WTC11 (cell line): ENCODE measurements at regions not wholly inside any gene's neighbourhood (a gene's known extent, or its start where the extent isn't known, plus 50 kb on each side); places are given as distances from the start of the nearest gene placed in this dataset.
A peak's percentile ranks its signal among the peaks of the same experiment; 100 is the strongest.

Source experiments
- ATAC-seq: fragments of 200-7000 bp; cut with Tn5 transposase; 2 replicates; pipeline ENCODE4 v1.10.0; 2021; ENCODE audit warnings: mild to moderate bottlenecking, moderate library complexity
- CTCF ChIA-PET: fragments of 300-600 bp; sonication (Branson Sonifier 250); formaldehyde crosslinking; loops from one replicate; lab custom pipeline; 2021; ENCODE audit warnings: antibody characterized with exemption; lab: Charles Lee
- POLR2A ChIA-PET: fragments of 350-600 bp; sonication (Branson Sonifier 250); formaldehyde crosslinking; loops from one replicate; lab custom pipeline; 2021; ENCODE audit warnings: antibody characterized with exemption; lab: Charles Lee
- DNase-seq: peaks from one replicate; pipeline ENCODE4 v3.0.0; 2021; ENCODE audit warnings: low spot score
- H3K27ac Mint-ChIP-seq: 2 replicates; pipeline ENCODE4 v1.8.0; 2021; ENCODE audit warnings: mixed read lengths
- H3K27me3 Mint-ChIP-seq: 2 replicates; pipeline ENCODE4 v1.8.0; 2021; ENCODE audit warnings: low read depth, mild to moderate bottlenecking, moderate library complexity, mixed read lengths
- H3K36me3 Mint-ChIP-seq: 2 replicates; pipeline ENCODE4 v1.8.0; 2021; ENCODE audit warnings: mixed read lengths
- H3K4me1 Mint-ChIP-seq: 2 replicates; pipeline ENCODE4 v1.8.0; 2022; ENCODE audit warnings: mixed read lengths
- H3K4me3 Mint-ChIP-seq: 2 replicates; pipeline ENCODE4 v1.8.0; 2021; ENCODE audit warnings: mild to moderate bottlenecking, moderate library complexity, mixed read lengths
- H3K9me3 Mint-ChIP-seq: 2 replicates; pipeline ENCODE4 v1.8.0; 2021; ENCODE audit warnings: mixed read lengths
- AR ChIP-seq: fragments of 250-450 bp; sonication (Bioruptor Pico); IDR thresholded peaks from 2 replicates; pipeline ENCODE4 v1.9.0; 2021; ENCODE audit warnings: mild to moderate bottlenecking
- ATF2 ChIP-seq: sonication (generic); formaldehyde crosslinking; IDR thresholded peaks from 2 replicates; pipeline ENCODE4 v1.8.1; 2022; ENCODE audit warnings: low read depth, missing genetic modification reagents, borderline replicate concordance
- E2F1 ChIP-seq: sonication (generic); formaldehyde crosslinking; IDR thresholded peaks from 2 replicates; pipeline ENCODE4 v1.8.0; 2022; ENCODE audit warnings: mild to moderate bottlenecking, missing genetic modification reagents
- ELF4 ChIP-seq: sonication (generic); formaldehyde crosslinking; IDR thresholded peaks from 2 replicates; pipeline ENCODE4 v1.8.1; 2022; ENCODE audit warnings: low read depth, mild to moderate bottlenecking, moderate library complexity, missing genetic modification reagents
- ETV6 ChIP-seq: sonication (generic); formaldehyde crosslinking; IDR thresholded peaks from 2 replicates; pipeline ENCODE4 v1.8.1; 2022; ENCODE audit warnings: mild to moderate bottlenecking, missing genetic modification reagents
- FOXP1 ChIP-seq: sonication (generic); formaldehyde crosslinking; IDR thresholded peaks from 2 replicates; pipeline ENCODE4 v1.8.0; 2022; ENCODE audit warnings: missing genetic modification reagents, mild to moderate bottlenecking, moderate library complexity, borderline replicate concordance
- HMGA2 ChIP-seq: fragments of 250-450 bp; sonication (Bioruptor Pico); IDR thresholded peaks from 2 replicates; pipeline ENCODE4 v1.4.0; 2021; ENCODE audit warnings: mild to moderate bottlenecking, moderate library complexity
- IRF1 ChIP-seq: sonication (generic); formaldehyde crosslinking; IDR thresholded peaks from 2 replicates; pipeline ENCODE4 v1.8.0; 2023; ENCODE audit warnings: missing genetic modification reagents
- IRF2 ChIP-seq: sonication (generic); formaldehyde crosslinking; IDR thresholded peaks from 2 replicates; pipeline ENCODE4 v1.8.0; 2022; ENCODE audit warnings: low read depth, missing genetic modification reagents, borderline replicate concordance
- MXD4 ChIP-seq: fragments of 250-450 bp; sonication (Bioruptor Pico); IDR thresholded peaks from 2 replicates; pipeline ENCODE4 v1.8.0; 2021; ENCODE audit warnings: mild to moderate bottlenecking, moderate library complexity, borderline replicate concordance
- NFE2L1 ChIP-seq: sonication (generic); formaldehyde crosslinking; IDR thresholded peaks from 2 replicates; pipeline ENCODE4 v1.8.1; 2023; ENCODE audit warnings: missing genetic modification reagents
- RELA ChIP-seq: sonication (generic); formaldehyde crosslinking; IDR thresholded peaks from 2 replicates; pipeline ENCODE4 v1.8.1; 2022; ENCODE audit warnings: missing genetic modification reagents, mild to moderate bottlenecking, borderline replicate concordance
- SOX15 ChIP-seq: fragments of 250-450 bp; sonication (Bioruptor Pico); IDR thresholded peaks from 2 replicates; pipeline ENCODE4 v1.9.0; 2021; ENCODE audit warnings: mild to moderate bottlenecking
- SP1 ChIP-seq: sonication (generic); formaldehyde crosslinking; conservative IDR thresholded peaks from 2 replicates; pipeline ENCODE4 v1.8.1; 2022; ENCODE audit warnings: missing genetic modification reagents
- TCF7 ChIP-seq: sonication (generic); formaldehyde crosslinking; IDR thresholded peaks from 2 replicates; pipeline ENCODE4 v1.8.0; 2022; ENCODE audit warnings: mild to moderate bottlenecking, low read depth, missing genetic modification reagents, moderate library complexity
- TEAD1 ChIP-seq: sonication (generic); formaldehyde crosslinking; IDR thresholded peaks from 2 replicates; pipeline ENCODE4 v1.8.0; 2022; ENCODE audit warnings: mild to moderate bottlenecking, missing genetic modification reagents
- ZBTB21 ChIP-seq: sonication (generic); formaldehyde crosslinking; IDR thresholded peaks from 2 replicates; pipeline ENCODE4 v1.8.1; 2023; ENCODE audit warnings: mild to moderate bottlenecking, missing genetic modification reagents, borderline replicate concordance
- ZNF138 ChIP-seq: sonication (generic); formaldehyde crosslinking; conservative IDR thresholded peaks from 2 replicates; pipeline ENCODE4 v1.8.1; 2022; ENCODE audit warnings: mild to moderate bottlenecking, moderate library complexity, missing genetic modification reagents
- ZNF232 ChIP-seq: sonication (generic); formaldehyde crosslinking; IDR thresholded peaks from 2 replicates; pipeline ENCODE4 v1.8.0; 2022; ENCODE audit warnings: mild to moderate bottlenecking, missing genetic modification reagents
- ZNF416 ChIP-seq: fragments of 250-450 bp; sonication (Bioruptor Pico); IDR thresholded peaks from 2 replicates; pipeline ENCODE4 v1.9.0; 2021; ENCODE audit warnings: mild to moderate bottlenecking, inconsistent platforms
- ZNF423 ChIP-seq: fragments of 250-450 bp; sonication (Bioruptor Pico); IDR thresholded peaks from 2 replicates; pipeline ENCODE4 v2.1.2; 2022; ENCODE audit warnings: mild to moderate bottlenecking, moderate library complexity
- ZNF512 ChIP-seq: sonication (generic); formaldehyde crosslinking; IDR thresholded peaks from 2 replicates; pipeline ENCODE4 v1.8.1; 2022; ENCODE audit warnings: missing genetic modification reagents, borderline replicate concordance
- ZSCAN18 ChIP-seq: fragments of 250-450 bp; sonication (Bioruptor Pico); IDR thresholded peaks from 2 replicates; pipeline ENCODE4 v2.1.2; 2022; ENCODE audit warnings: mild to moderate bottlenecking, moderate library complexity

- H3K27me3 Mint-ChIP-seq, result no peaks in the 10 kb centered on the region; the same call in 1 of the 2 replicates
Observed at GRCh38 chr3:25844891-25845290, 55.0 kb downstream of the OXSM start.

GRCh38 chr3:25846282-25846681 is 56.4 kb downstream of the OXSM start:
- Mint-ChIP-seq H3K4me3 (no peak overlapping the region), H3K36me3 (peaks cover 7% of the 10 kb centered on the region), H3K27me3 (no peaks in the 10 kb centered on the region; the same call in 1 of the 2 replicates), H3K9me3 (peaks cover 7% of the 10 kb centered on the region), H3K27ac (no peak overlapping the region), H3K4me1 (peaks cover 7% of the 10 kb centered on the region)
- ChIA-PET POLR2A (no interaction called here), CTCF (interaction anchor here (1.0 to 1.8 kb wide), 3 partner anchors 9 to 11 kb away, joined by 4 to 5 read pairs (median 5); no protein-coding TSS in a partner anchor)
- TF ChIP-seq E2F1 (CRISPR knock-in tag) (no peak), HMGA2 (CRISPR knock-in tag) (peak; percentile 94), FOXP1 (no peak), ZNF423 (no peak), IRF2 (no peak)
- no peak for ATAC-seq
- DNase-seq, result no peak

More at GRCh38 chr3:25844891-25845290, 55.0 kb downstream of the OXSM start:
- Mint-ChIP-seq H3K9me3 (no peaks in the 10 kb centered on the region), H3K4me1 (peaks cover 6% of the 10 kb centered on the region; the same call in 1 of the 2 replicates), H3K27ac (no peak overlapping the region), H3K36me3 (no peaks in the 10 kb centered on the region)
- ChIA-PET CTCF (interaction anchor here (1.1 kb wide), 1 partner anchor 197 kb away, joined by 3 read pairs; no protein-coding TSS in a partner anchor), POLR2A (no interaction called here)
- DNase-seq, result no peak
- no peak for ATAC-seq
- no peak for TF ChIP-seq MXD4 (CRISPR knock-in tag)
- TF ChIP-seq RELA (CRISPR knock-in tag), result no peak
- no peak for TF ChIP-seq IRF1 (CRISPR knock-in tag)
- TF ChIP-seq ATF2 (CRISPR knock-in tag), result no peak
- TF ChIP-seq ELF4, result no peak
- no peak for TF ChIP-seq SP1
- no peak for TF ChIP-seq TEAD1 (CRISPR knock-in tag)
- TF ChIP-seq SOX15 (CRISPR knock-in tag), result no peak
- no peak for TF ChIP-seq ZSCAN18 (CRISPR knock-in tag)
- TF ChIP-seq, all 79 proteins: peak for 0
- H3K4me3 Mint-ChIP-seq, result no peak overlapping the region

- DNase-seq, result no peak
- CTCF ChIA-PET, result no interaction called here
- H3K27ac Mint-ChIP-seq, result no peak overlapping the region
- no peak for TF ChIP-seq ZNF416 (CRISPR knock-in tag)
- no peak for TF ChIP-seq ZNF232 (CRISPR knock-in tag)
- no peak for TF ChIP-seq TCF7
- TF ChIP-seq AR (CRISPR knock-in tag), result no peak
- TF ChIP-seq ZNF512 (CRISPR knock-in tag), result no peak
- TF ChIP-seq ZBTB21, result no peak
- TF ChIP-seq ZNF138 (CRISPR knock-in tag), result no peak
- no peak for TF ChIP-seq RELA (CRISPR knock-in tag)
- TF ChIP-seq ETV6 (CRISPR knock-in tag), result no peak
- TF ChIP-seq NFE2L1 (CRISPR knock-in tag), result no peak
Observed at GRCh38 chr3:25849091-25849490, 59.2 kb downstream of the OXSM start.

More at GRCh38 chr3:25849091-25849490, 59.2 kb downstream of the OXSM start:
- Mint-ChIP-seq H3K4me1 (peaks cover 7% of the 10 kb centered on the region), H3K4me3 (no peak overlapping the region), H3K9me3 (peaks cover 17% of the 10 kb centered on the region), H3K27me3 (no peaks in the 10 kb centered on the region; the same call in 1 of the 2 replicates), H3K36me3 (peaks cover 14% of the 10 kb centered on the region)
- ATAC-seq, result 0 out of 2 replicates have a peak, but pooled peaks have one; percentile 18
- POLR2A ChIA-PET, result no interaction called here
